GM19397 (cell line): ENCODE measurements at regions not wholly inside any gene's neighbourhood (a gene's known extent, or its start where the extent isn't known, plus 50 kb on each side); places are given as distances from the start of the nearest gene placed in this dataset.
"Not testable (repeated sequence)": the region's sequence is repeated elsewhere in the genome, so short reads cannot be mapped to it uniquely, and the experiment has no call there.

ENCODE experiments used
- ATAC-seq: cut with Tn5 transposase; IDR thresholded peaks from one replicate; pipeline ENCODE4 v1.9.1; 2021; ENCODE audit warnings: mild to moderate bottlenecking, moderate library complexity; ENCODE audit not compliant: unreplicated experiment

DNA sequence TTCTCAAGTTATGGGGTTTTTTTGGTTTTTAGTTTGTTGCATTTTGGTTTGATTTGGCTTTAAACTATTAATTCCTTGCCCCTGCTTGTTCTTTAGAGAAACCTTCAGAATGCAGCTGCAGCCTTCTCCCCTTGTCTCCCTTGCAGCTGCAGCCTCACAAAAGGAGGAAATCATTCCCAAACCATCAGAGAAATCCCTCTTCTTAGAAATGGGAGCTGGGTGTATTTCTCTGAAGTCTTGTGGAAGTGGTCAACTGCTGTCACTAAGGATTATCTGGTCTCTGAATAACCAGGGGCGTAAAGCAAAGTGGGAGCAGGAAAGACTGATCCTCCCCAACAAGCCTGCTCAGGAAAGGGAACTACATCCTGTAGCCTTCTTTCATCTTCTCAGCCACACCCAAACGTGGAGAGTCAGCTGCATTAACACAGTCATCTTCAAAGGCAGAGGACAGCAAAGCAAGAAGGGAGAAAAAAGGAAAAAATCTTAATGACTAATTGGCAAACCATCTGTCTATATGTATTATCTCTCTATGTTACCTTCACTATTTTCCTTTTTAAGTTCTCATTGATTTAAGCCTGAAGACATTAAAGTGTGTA lies 1834.1 kb upstream of the PIK3C3 start:
- no peak for ATAC-seq

DNA sequence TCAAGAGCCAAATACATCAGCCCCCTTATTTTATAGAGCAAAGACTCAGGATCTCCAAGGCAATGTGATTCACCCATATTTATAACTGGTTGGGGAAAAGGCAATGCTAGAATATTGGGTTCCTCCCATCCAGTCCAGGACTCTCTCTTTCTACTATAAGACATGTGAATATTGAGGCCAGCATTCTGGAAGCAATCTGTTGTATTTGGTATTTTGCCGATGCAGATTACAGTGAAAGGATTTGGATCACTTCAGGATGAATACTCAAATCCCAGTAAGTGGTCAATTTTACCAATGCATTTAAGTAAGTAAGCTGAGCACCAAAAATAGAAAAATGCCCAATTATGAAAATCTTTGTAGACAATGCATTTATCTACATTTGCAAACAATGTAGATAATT lies 1834.7 kb upstream of the PIK3C3 start:
- no peak for ATAC-seq

DNA sequence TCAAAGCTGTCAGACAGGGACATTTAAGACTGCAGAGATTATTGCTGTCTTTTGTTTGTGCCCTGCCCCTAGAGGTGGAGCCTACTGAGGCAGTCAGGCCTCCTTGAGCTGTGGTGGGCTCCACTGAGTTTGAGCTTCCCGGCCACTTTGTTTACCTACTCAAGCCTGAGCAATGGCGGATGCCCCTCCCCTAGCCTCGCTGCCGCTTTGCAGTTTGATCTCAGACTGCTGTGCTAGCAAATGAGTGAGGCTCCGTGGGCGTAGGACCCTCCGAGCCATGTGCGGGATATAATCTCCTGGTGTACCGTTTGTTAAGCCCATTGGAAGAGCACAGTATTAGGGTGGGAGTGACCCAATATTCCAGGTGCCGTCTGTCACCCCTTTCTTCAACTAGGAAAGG lies 1835.5 kb upstream of the PIK3C3 start:
- ATAC-seq = not testable (repeated sequence)

DNA sequence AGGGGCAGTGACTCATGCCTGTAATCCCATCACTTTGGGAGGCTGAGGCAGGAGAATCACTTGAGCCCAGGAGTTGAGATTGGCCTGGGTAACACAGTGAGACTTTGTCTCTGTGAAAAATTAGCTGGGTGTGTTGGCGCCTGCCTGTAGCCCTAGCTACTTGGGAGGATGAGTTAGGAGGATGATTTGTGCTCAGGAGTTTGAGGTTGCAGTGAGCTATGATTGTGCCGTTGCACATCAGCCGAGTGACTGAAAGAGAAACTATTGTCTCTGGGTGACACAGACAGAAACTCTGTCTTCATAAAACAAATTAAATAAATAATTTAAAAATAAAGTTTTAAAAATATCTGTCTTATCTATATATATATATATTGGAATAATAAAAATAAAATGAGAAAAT lies 1844.6 kb upstream of the PIK3C3 start:
- no peak for ATAC-seq

DNA sequence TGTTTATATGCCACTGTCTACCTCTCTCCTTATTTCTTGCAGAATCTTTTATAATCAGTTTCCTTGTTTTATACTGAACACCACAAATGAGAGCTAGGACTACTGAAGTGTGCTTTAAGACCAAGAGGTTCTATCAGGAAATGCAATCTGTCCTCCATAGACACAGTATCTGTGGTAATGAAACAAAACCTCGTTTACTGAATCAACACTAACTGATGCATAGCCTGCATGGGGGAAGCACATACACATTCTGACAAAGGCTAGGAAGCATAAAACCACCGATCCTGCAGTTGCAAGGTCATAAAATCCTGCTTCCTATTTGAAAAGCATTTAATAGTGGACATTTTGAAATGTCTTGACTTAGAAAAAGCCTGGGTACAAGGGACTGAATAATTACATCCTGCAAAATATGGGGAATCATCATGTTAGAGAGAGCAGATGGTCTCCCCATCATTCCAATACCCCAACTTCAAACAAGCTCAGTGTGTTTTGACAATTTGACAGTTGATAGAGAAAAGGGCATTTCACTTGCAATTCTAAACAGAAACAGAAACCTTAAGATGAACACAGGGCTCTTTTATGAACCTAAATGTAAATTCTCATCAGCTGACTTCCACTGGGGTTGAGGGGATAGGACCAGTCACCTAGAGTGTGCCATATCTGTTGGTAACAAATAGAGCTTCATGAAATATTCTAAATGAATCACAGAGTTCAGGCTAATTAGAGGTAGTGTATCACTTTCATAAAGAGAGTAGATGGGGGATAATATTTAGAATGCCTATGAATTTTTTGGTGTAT lies 1845.6 kb upstream of the PIK3C3 start:
- no peak for ATAC-seq

DNA sequence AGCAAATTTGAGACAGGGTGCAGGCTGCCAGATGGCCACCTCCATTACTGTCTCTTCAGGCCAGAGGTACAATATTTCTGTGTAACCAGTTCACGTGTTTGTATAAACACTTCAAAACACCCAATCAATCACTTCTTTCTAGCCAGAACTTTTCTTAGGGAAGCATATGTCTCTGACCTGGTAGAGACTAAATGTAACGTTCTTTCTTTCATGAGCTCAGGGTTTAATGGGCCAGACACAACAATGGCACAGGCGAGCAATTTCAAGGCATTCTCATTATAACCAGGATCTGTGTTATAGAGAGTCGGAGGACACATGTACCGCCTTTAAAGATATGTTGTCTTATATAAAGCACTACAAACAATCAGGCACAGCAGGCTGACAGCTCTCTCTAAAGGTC lies 1846.4 kb upstream of the PIK3C3 start:
- no peak for ATAC-seq

DNA sequence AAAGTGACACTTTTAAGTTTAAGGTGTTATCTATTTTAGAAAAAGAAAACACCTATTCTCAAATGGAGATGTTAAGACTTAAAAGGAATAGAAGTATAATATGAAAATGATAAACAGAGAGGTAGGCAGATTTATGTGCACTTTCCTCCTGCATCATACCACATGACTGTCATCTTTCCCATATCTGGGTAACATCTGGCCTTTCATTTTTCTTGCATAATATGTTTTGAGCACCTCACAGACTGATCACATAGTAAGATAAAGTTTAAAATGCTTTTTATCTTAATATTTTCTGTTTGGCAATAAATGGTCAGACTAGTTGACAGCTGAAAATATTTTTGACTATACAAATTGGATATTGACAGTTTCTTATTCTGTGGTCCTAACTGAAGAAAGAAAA lies 1852.1 kb upstream of the PIK3C3 start:
- no peak for ATAC-seq

DNA sequence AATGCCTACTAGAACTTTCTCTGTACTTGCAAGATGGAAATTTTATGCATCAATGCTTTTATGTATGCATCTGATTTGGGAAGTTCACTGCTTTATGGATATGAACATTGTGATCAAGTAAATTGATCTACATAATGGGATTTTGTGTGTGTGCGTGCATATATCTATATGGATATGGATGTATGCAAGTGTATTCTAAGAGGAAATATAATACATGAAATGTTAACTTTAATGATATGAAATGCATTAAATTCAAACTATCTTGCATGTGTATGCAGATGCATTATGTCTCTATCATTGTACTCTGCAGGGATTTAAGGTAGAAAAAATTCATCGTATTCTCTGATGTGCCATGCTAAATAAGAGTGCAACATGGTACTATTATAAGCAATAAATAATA lies 1855.4 kb upstream of the PIK3C3 start:
- no peak for ATAC-seq

DNA sequence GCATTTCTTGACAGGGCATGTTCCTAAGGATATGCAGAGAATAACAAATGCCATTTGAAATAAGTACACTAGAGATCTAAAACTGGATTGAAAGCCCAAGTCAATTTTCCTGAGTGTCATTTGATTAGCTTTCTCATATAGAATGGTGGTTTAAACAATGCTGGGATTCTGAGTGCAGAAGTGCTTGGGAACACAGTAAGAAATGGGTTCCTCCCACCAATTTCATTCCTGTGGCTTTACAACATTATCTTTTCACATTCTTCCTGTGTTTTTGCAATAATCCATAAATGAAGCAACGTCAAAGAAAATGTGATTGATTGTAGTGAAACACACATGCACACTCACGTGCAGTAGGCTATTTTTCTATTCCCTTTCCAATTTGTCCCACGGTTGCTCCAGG lies 1858.4 kb upstream of the PIK3C3 start:
- no peak for ATAC-seq

DNA sequence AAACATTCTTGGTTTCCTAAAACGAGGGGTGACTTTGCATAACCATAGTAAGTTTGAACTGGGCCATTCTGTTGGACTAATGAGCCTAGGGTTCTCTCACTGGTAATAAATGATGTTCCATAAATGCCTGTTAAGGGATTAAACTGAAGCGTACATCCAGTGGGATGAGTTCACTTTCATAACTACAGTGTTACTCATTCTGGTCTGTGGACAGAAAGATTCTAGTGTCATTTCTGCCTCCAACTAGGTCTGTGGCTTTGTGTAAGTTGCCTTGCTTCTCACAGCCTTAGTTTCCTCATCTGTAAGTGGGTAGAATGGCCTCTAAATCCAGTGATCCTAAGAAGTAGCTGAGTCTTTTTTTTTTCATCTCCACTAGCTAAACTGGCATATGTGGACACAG lies 1860.6 kb upstream of the PIK3C3 start:
- ATAC-seq = no peak

DNA sequence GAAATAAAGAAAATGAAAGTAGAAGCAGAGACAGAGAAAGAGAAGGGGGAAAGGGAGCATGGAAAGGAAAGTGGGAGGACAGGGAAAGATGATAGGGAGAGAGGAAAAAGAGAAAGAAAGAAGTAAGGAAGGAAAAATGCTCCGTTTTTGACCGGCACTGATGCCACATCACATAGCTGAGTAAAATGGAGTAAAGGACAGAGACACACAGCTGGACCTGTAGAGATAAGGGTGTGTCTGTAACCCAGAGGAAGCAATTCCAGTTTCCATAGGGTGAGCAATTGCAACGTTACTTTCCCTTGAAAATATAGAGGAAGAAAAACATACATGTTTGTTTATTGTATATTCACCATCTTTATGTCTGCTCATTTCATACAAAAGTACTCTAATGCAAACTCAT lies 1866.9 kb upstream of the PIK3C3 start:
- ATAC-seq = no peak

DNA sequence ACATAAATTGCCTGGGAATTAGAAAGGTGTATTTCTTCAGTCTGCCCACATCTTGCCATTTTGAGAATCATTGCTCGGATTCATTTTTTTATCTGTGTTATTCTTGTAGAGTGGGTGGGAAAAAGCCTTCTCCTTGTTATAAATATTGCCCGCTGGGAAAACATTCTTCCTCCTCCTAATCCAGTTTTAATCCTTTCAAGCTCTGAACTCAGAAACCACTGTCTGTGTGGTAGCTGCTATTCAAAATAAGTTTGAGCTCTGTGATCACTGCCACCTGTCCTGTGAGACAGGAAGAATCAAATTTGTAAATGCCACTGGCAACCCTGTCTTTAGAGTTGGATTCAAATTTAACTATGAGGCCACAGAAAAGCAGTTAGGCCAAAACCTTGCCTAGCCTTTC lies 1875.2 kb upstream of the PIK3C3 start:
- ATAC-seq = no peak

DNA sequence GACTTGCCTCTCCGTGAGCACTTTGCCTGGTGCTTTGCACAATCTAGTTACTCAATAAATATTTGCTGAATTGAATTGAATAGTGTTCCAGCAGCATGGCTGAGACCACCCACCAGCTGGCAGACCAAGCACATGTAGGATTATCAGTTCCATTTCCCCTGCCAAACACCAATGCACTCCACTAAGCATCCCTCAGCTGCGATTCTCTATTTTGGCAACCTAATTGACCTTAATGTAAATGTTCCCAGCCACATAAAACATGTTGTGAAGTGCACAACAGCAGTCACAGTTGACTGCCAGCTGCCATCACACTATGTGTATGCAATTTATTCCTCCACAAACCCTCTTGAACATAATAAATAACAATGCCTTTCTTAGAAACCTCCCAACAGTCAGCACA lies 1879.4 kb upstream of the PIK3C3 start:
- ATAC-seq = no peak

DNA sequence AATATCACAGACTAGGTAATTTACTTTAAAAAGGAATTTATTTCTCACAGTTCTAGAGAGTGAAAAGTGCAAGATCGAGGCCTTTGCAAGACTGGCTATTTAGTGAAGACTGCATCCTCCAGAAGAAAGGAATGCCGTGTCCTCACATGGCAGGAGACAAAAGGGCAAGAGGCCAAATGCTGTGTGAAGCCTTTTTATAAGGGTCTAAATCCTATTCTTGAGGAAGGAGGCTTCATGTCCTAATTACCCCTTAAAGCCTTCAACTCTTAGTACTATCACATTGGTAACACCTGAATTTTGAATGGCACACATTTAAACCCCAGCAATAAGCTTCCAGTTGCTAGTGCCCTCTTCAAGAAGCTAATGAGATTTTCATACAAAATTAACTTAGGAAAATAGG lies 1882.3 kb upstream of the PIK3C3 start:
- ATAC-seq = no peak

DNA sequence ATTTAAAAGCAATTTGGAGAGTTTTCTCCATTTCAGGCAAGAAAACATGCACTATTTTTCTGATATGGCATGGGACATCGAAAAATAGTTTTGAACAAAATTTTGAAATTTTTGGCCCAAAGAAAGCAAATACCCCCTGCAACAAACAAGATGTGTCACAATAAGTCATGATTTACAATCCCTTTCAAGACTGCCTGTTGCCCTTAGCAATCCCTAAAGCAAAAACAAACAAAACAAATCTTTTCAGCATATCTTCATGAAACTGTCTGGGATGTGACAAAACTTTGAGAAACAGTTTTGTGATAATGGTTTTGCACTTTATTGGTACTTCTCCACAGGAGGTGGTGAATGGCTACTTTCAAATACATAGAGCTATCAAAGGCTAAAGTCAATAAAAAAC lies 1888.7 kb upstream of the PIK3C3 start:
- ATAC-seq = no peak

DNA sequence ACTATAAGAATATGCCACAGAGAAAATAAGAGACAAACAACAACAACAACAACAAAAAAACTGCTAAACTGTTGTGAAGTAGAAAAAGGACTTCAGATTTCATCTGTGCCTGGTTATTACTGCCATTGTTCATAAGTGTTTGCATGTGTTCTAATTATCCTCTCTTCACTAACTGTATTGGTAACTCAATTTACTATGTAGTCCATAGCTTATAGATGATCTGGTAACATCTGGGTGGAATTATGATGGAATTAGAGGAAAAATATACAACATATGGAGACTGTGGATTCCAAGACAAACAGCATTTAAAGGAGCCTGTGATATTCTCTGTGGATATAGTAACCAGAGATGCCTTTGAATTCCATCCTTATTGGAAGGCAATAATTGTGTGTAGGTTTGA lies 1891.5 kb upstream of the PIK3C3 start:
- no peak for ATAC-seq

DNA sequence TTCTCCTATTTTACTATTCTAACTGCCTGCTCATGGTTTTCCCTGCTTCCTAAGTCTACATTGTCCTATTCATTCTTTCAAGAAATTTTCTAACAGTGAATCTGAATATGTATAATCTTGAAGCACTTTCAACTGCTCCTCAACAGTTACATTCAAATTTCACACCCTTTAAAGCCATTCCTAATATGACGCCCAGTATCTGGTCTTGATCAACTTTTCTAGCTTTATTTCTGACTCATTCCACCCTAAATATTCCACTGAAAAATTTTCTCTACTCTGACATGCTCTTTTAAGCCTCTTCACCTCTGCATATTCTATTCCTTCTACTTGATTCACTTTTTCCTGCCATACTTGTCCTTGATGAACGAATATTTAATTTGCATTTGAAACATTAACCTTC lies 1893.9 kb upstream of the PIK3C3 start:
- ATAC-seq = no peak

DNA sequence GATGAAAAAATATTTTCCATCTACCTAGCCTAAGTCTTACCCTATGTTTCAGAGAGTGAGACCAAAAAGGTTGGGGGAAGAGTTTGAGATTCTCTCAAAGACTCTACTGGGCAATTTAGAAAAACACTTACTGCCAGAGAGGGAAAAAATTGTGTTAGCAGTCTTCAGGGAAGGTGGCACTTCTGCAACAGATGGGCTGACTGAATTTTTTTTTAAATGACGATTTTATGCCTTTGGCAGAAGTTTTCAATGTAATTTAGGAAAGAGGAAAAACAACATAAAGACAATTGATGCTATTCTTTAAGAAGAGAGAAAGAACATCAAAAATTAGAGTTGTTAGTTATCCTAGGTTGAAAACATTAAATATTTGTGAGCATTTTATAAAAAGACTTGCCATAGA lies 1894.5 kb upstream of the PIK3C3 start:
- ATAC-seq = no peak

DNA sequence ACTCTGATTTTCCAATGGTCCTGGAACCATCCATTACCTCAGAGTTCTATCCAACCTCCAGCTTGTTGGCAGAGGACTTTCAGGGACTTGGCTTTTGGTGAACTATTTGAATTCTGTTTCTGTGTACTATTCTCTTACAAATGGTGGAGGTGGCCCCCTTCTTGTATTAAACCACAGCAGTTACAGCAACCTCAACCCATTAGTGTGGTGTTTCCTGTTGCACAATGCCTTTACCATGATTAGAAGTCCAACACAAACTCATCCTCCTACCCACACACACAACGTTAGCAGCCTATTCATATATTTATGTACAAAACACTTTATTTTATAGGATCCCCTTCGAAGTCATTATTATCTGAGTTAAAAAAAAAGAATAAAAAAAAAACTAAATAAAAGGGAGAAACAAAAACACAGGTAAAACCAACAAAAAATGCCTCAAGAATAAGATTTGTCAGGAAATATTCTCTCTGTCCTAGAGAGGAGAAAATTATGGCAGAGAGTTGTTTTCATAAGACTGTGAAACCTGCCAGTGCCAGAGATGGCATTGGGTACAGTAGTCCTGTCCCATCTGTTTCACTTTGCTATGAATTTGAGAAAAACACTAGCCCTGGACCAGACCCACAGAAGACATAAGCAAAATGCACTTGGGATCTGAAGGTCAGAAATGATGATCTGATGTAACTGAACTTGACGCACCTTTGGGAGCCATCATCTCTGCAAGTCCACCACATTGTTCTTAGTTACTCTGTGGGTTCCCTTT lies 1896.0 kb upstream of the PIK3C3 start:
- no peak for ATAC-seq

DNA sequence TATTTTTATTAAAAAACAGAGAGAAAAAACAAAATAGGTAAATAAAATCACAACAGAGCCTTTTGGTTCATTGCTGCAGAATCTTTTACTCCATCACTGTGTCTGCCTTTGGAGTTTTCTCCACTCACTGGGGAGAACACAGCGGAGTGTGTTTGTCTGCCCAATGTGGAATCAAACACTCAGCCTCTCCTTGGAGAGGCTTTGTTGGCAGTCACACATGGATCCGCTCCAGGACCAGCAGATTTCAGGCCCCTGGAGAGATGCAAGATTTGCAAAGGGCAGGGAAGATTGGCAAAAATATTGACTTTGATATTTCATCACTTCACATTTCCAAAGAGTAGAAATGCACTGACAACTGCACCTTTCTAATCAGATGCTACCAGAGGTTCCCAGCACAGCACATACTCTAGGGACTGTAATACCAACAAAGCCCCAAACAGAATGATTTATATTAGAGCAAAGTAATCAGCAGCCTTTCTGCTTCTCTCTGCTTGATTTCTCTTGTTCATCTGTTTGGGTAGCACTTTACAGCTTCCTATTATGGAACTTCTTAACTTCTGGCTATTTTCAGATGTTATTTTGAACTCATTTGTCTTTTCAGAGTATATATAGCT lies 1898.8 kb upstream of the PIK3C3 start:
- ATAC-seq = no peak

DNA sequence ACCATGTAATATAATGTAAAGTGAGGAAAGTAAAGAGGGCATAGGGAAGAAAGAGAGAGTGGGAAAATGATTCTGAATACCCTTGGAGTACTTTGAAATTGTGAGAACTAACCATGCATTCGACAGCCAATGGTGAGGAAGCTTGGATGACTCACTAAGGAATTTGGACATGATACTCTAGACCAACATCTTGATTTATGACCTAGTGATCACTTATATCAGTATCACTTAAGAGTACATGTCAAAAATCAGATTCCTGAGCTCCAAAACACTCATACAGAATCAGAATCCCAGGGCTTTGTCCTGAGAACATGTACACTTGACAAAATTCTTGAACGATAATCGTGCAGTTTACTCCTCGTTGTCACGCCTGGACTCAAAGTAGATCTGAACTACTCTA lies 1899.8 kb upstream of the PIK3C3 start:
- ATAC-seq = no peak

DNA sequence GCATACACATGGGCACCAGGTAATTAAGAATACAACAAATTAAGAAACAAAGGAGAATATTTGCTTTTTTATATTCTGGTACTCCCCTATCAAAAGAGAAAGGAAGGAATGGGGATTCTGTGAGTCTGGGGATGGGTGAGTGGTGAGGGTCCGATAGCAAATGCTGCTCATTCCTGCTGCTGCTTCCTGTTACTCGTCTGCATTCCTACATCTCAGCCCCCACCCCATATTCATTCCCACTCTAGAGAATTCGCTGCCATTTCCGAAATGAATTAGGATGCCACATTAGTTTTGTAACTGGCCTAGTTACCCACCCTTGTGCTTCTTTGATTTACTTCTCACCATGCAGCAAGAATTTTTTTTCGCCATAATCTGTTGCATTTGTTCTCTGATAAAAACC lies 1905.3 kb upstream of the PIK3C3 start:
- no peak for ATAC-seq
